MM.1S (cell line): ENCODE measurements at regions not wholly inside any gene's neighbourhood (a gene's known extent, or its start where the extent isn't known, plus 50 kb on each side); places are given as distances from the start of the nearest gene placed in this dataset.

Source experiments
- DNase-seq: peaks from one replicate; pipeline ENCODE4 v3.0.0-alpha.2; 2015
- H2AFZ ChIP-seq: fragments of 300-600 bp; sonication (generic); 2 replicates; pipeline ENCODE4 v1.6.0; 2016; ENCODE audit warnings: antibody characterized with exemption, low read length
- H3F3A ChIP-seq: fragments of 300-600 bp; sonication (generic); 2 replicates; pipeline ENCODE4 v1.6.1; 2016; ENCODE audit warnings: mild to moderate bottlenecking, antibody characterized with exemption, low read length, moderate library complexity, mixed read lengths; ENCODE audit not compliant: insufficient read depth
- H3K27ac ChIP-seq: fragments of 300-600 bp; sonication (generic); 2 replicates; pipeline ENCODE4 v1.5.1; 2016; ENCODE audit warnings: mild to moderate bottlenecking, low read length
- H3K27me3 ChIP-seq: fragments of 300-600 bp; sonication (generic); replicated peaks from 2 replicates; pipeline ENCODE4 v1.6.0; 2016; ENCODE audit warnings: low read length; ENCODE audit not compliant: insufficient read depth
- H3K36me3 ChIP-seq: fragments of 300-600 bp; sonication (generic); replicated peaks from 2 replicates; pipeline ENCODE4 v1.6.1; 2016; ENCODE audit warnings: mild to moderate bottlenecking, low read length, mixed read lengths; ENCODE audit not compliant: insufficient read depth
- H3K4me1 ChIP-seq: fragments of 300-600 bp; sonication (generic); 2 replicates; pipeline ENCODE4 v1.6.1; 2016; ENCODE audit warnings: low read length, mixed read lengths
- H3K4me2 ChIP-seq: fragments of 300-600 bp; sonication (generic); 2 replicates; pipeline ENCODE4 v1.6.0; 2016; ENCODE audit warnings: low read depth, low read length
- H3K4me3 ChIP-seq: fragments of 300-600 bp; sonication (generic); 2 replicates; pipeline ENCODE4 v1.5.1; 2016; ENCODE audit warnings: low read length, mixed read lengths
- H3K79me2 ChIP-seq: fragments of 300-600 bp; sonication (generic); 2 replicates; pipeline ENCODE4 v1.6.1; 2016; ENCODE audit warnings: mixed run types, low read length, mixed read lengths
- H3K9ac ChIP-seq: fragments of 300-600 bp; sonication (generic); 2 replicates; pipeline ENCODE4 v1.6.1; 2016; ENCODE audit warnings: low read length, mixed read lengths
- H3K9me2 ChIP-seq: fragments of 300-600 bp; sonication (generic); replicated peaks from 2 replicates; pipeline ENCODE4 v1.6.1; 2016; ENCODE audit warnings: mild to moderate bottlenecking, low read length, mixed read lengths; ENCODE audit not compliant: insufficient read depth
- H3K9me3 ChIP-seq: fragments of 300-600 bp; sonication (generic); replicated peaks from 2 replicates; pipeline ENCODE4 v1.6.1; 2016; ENCODE audit warnings: mild to moderate bottlenecking, low read length, mixed read lengths; ENCODE audit not compliant: insufficient read depth
- H4K20me1 ChIP-seq: fragments of 300-600 bp; sonication (generic); 2 replicates; pipeline ENCODE4 v1.6.1; 2016; ENCODE audit warnings: mild to moderate bottlenecking, low read length, moderate library complexity, mixed read lengths; ENCODE audit not compliant: insufficient read depth
- EZH2 ChIP-seq: fragments of 300-600 bp; sonication (generic); optimal IDR thresholded peaks from 2 replicates; pipeline ENCODE3; 2017; ENCODE audit warnings: low read depth, mild to moderate bottlenecking, antibody characterized with exemption, low read length, mixed read lengths
- EZH2phosphoT487 ChIP-seq: fragments of 300-600 bp; sonication (generic); IDR thresholded peaks from 2 replicates; pipeline ENCODE4 v1.6.1; 2018; ENCODE audit warnings: antibody characterized with exemption, low read length
- TF ChIP-seq, protein P1 (sequence below): fragments of 300-600 bp; sonication (generic); IDR thresholded peaks from 2 replicates; pipeline ENCODE4 v1.5.1; 2016; ENCODE audit warnings: antibody characterized with exemption, low read length, mixed read lengths

- DNase-seq, result no peak
- no peak overlapping the region for H3K27ac ChIP-seq
- TF ChIP-seq, protein P1, sequence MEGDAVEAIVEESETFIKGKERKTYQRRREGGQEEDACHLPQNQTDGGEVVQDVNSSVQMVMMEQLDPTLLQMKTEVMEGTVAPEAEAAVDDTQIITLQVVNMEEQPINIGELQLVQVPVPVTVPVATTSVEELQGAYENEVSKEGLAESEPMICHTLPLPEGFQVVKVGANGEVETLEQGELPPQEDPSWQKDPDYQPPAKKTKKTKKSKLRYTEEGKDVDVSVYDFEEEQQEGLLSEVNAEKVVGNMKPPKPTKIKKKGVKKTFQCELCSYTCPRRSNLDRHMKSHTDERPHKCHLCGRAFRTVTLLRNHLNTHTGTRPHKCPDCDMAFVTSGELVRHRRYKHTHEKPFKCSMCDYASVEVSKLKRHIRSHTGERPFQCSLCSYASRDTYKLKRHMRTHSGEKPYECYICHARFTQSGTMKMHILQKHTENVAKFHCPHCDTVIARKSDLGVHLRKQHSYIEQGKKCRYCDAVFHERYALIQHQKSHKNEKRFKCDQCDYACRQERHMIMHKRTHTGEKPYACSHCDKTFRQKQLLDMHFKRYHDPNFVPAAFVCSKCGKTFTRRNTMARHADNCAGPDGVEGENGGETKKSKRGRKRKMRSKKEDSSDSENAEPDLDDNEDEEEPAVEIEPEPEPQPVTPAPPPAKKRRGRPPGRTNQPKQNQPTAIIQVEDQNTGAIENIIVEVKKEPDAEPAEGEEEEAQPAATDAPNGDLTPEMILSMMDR, result no peak
- TF ChIP-seq EZH2, result no peak
- no peak for TF ChIP-seq EZH2phosphoT487
- no peaks in the 10 kb centered on the region for H3K79me2 ChIP-seq
- H3K9me2 ChIP-seq, result no peaks in the 10 kb centered on the region
- no peak overlapping the region for H2AFZ ChIP-seq
- no peak overlapping the region for H3K4me2 ChIP-seq
- no peaks in the 10 kb centered on the region for H3K27me3 ChIP-seq
- no peaks in the 10 kb centered on the region for H3F3A ChIP-seq
- no peaks in the 10 kb centered on the region for H3K9me3 ChIP-seq
- H4K20me1 ChIP-seq, result no peaks in the 10 kb centered on the region
- H3K4me1 ChIP-seq, result no peaks in the 10 kb centered on the region
- no peak overlapping the region for H3K9ac ChIP-seq
- no peak overlapping the region for H3K4me3 ChIP-seq
- no peaks in the 10 kb centered on the region for H3K36me3 ChIP-seq
These were observed 76.3 kb upstream of the STOX2 start for GRCh38 chr4:183828839-183829238.

GRCh38 chr4:183830438-183830985 is 74.6 kb upstream of the STOX2 start:
- Histone ChIP-seq H3K4me2 (no peak overlapping the region), H3K4me1 (no peaks in the 10 kb centered on the region), H3K9me3 (no peaks in the 10 kb centered on the region), H3K27me3 (no peaks in the 10 kb centered on the region), H3K79me2 (no peaks in the 10 kb centered on the region), H3K27ac (no peak overlapping the region), H2AFZ (no peak overlapping the region), H3K9ac (no peak overlapping the region), H3K36me3 (no peaks in the 10 kb centered on the region), H4K20me1 (no peaks in the 10 kb centered on the region), H3F3A (no peaks in the 10 kb centered on the region), H3K4me3 (no peak overlapping the region), H3K9me2 (no peaks in the 10 kb centered on the region)
- DNase-seq, result no peak
- TF ChIP-seq EZH2, result no peak

GRCh38 chr4:183831026-183831446 is 74.1 kb upstream of the STOX2 start:
- Histone ChIP-seq H3K9ac (no peak overlapping the region), H3K27me3 (no peaks in the 10 kb centered on the region), H3F3A (no peaks in the 10 kb centered on the region), H3K36me3 (no peaks in the 10 kb centered on the region), H3K9me3 (no peaks in the 10 kb centered on the region), H3K4me1 (no peaks in the 10 kb centered on the region), H3K4me2 (no peak overlapping the region), H3K9me2 (no peaks in the 10 kb centered on the region), H3K79me2 (no peaks in the 10 kb centered on the region), H3K4me3 (no peak overlapping the region), H2AFZ (no peak overlapping the region), H4K20me1 (no peaks in the 10 kb centered on the region), H3K27ac (no peak overlapping the region)
- DNase-seq, result no peak
- no peak for TF ChIP-seq EZH2
- TF ChIP-seq EZH2phosphoT487, result no peak
- TF ChIP-seq, protein P1, result no peak

DNA sequence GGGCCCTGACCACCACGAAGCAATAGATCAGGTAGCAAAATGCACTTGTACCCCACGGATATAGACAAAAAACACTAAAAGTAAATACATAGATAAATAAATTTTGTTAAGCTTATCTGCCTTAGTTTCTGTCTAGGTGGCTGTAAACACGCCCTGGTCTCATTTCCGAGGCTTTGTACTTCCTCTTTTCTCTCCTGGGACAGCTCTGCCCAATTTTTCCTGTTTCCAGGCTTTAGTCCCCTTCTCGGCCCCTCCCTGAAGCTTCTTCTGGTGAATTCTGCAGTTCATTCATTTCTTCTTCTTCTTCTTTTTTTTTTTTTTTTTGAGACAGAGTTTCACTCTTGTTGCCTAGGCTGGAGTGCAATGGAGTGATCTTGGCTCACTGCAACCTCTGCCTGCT is 73.4 kb upstream of the STOX2 start:
- Histone ChIP-seq H3K4me1 (no peaks in the 10 kb centered on the region), H3K27me3 (no peaks in the 10 kb centered on the region), H3K79me2 (no peaks in the 10 kb centered on the region), H3K9me3 (no peaks in the 10 kb centered on the region), H3K36me3 (no peaks in the 10 kb centered on the region), H3K4me3 (no peak overlapping the region), H3K9ac (no peak overlapping the region), H3K4me2 (no peak overlapping the region), H3K9me2 (no peaks in the 10 kb centered on the region), H2AFZ (no peak overlapping the region), H4K20me1 (no peaks in the 10 kb centered on the region), H3K27ac (no peak overlapping the region), H3F3A (no peaks in the 10 kb centered on the region)
- no peak for DNase-seq
- no peak for TF ChIP-seq EZH2
- TF ChIP-seq, protein P1, result no peak
